Fibroblast of gingiva (primary cell): ENCODE measurements at regions not wholly inside any gene's neighbourhood (a gene's known extent, or its start where the extent isn't known, plus 50 kb on each side); places are given as distances from the start of the nearest gene placed in this dataset.

Experiments used
- DNase-seq: peaks from one replicate; pipeline ENCODE4 v3.0.0-alpha.2; 2011; ENCODE audit warnings: low read depth

DNA sequence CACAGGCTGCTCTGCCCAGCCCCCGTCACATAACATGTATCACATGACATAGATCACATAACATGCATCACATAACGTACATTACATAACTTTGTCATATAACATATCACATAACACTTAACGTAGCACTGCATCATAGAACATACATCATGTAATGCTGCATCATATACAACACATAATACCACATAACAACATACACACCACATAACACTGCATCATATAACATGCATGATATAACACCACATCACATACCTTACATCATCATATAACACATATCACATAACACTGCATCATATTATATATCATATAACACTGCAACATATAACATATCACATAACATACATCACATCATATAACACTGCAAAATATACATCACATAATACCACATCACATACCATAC lies 83.8 kb downstream of the AXIN2 start:
- no peak for DNase-seq

DNA sequence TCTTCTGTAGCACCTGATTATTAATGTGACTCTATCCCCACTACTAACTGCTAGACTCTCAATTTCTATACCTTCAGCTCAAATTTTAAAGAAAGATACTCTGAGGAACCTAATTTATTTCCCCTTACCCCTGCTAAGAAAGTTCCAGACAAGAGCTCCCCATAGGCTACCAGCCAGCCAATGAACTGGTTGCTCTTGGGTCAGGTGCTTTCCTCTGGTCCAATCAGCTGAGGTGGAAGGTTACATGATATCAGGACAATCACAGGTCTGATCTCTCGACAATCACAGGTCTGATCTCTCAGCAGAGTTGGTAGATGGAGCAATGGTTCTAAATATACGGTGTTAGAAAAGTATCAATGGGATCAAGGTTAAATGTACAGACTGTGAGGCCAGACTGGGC lies 86.8 kb downstream of the AXIN2 start:
- no peak for DNase-seq

DNA sequence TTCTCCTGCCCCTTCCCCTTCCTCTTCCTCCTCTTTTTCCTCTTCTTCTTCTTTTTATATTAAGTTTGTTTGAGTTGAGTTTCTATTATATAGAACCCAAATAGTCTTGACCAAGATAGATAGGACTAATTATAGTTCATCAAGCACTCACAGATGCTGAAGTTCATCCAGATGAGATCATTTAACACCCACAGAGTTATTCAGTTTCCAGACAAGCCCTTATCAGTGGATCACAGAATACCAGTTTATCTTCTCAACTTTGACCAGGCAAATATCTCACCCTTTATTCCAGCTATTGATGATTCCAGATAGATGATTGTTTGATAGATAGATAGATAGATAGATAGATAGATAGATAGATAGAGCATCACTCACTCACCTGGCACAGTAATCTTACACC lies 87.5 kb downstream of the AXIN2 start:
- no peak for DNase-seq

DNA sequence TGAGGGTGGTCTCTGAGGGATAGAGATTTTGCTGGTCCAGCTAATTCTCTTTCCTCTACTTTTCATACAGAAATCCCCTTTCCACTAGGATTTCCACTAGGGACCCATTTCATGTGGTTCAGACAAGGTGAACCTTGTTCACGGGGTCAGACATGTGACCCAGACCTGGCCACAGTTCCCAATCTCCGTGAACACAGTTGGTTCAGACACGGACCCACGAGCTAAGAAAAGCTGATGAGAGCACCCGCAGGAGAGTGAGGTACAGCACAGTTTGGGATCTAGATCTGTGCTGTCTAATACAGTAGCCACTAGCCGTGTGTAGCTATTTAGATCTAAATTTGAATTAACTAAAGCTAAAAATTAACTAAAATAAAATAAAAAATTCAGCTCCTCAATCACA lies 88.1 kb downstream of the AXIN2 start:
- no peak for DNase-seq

DNA sequence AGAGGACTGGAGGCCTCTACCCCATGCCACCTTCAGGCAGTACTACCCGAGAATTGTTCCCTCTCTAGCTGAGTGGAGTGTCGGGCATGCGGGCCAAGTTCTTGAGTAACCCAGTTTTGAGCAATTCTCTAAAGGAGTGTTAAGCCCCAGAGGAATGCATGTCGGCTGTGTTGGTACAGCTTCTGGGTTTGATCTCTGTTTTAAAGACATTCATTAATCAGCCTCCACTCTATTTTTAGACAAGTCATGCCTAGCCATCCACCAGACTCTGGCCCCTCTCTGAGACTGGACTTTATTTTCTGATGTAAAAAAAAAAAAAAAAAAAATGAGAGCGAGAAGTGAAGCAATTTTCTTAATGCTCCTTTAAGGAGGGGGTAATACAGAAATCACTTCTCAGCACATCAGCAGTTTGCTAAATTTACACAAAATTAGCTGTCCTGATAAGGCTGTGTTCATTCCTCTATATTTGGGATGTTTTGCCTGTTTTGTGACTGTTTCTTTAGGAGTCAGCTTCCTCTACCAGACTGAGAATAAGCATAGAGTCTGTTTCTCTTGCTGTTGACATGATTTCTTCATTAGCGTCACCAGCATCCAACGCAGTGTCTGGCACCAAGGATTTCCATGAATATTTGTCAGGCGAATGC lies 88.7 kb downstream of the AXIN2 start:
- DNase-seq = peak; percentile 86

DNA sequence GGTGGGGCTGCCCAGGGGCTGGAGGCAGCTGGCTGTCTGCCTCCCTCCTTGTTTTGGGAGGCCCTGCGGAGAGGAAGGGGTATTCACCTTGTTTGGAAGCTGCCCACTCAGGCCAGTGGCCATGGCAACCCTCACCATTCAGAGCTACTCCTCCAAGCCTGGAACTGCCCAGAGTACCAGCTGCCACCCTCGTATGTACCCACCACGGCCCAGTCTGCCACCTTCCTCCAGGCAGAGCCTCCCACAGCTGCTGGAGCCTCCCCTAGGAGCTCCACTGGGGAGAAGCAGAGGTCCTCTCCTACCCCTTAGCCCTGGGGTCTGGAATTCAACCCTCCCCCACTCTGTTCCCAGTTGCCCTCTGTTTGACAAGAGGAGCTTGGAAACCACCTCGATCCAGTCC lies 90.7 kb downstream of the AXIN2 start:
- DNase-seq = no peak

DNA sequence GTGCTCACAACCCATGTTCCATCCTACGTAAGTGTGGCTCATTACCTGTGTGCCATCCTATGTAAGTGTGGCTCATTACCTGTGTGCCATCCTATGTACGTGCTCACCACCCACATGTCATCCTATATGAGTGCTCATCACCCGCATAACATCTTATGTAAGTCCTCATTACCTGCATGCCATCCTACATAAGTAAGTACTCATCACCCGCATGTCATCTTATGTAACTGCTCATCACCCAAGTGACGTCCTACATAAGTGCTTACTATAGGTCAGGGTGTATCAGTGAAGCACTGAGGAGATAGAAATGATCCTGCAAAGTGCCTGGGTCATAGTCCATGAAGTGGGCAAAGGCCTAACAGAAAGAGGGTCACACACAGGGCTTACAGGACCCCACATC lies 93.1 kb downstream of the AXIN2 start:
- DNase-seq = no peak

DNA sequence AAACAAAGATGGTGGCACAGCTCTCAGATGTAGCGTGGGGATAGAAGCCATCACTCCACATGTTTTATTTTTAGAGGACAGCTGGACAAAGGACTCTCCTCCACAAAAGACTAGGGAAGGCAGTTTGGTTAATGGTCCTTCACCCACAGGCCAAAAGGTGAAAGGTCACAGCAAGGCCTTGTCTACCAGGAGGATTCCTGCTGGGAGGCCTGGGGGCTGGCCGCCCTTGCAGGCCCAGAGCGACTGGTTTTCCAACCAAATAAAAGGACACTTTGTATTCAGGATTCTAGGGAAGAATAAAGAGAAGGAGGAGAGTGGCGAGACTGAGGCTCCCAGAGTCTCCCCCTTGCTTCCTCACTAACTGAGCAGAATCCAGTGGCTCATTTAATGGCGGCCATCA lies 94.3 kb downstream of the AXIN2 start:
- no peak for DNase-seq

DNA sequence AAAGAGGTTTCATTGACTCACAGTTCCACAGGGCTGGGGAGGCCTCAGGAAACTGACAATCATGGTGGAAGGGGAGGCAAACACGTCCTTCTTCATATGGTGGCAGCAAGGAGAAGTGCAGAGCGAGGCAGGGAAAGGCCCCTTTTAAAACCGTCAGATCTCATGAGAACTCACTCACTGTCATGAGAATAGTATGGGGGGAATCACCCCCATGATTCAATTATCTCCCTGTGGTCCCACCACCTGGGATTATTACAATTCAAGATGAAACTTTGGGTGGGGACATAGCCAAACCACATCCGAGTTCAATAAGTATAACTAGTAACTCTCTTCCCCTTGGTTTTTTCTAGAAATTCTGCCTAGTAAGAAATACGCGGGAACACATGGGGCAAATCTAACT lies 94.9 kb downstream of the AXIN2 start:
- no peak for DNase-seq

DNA sequence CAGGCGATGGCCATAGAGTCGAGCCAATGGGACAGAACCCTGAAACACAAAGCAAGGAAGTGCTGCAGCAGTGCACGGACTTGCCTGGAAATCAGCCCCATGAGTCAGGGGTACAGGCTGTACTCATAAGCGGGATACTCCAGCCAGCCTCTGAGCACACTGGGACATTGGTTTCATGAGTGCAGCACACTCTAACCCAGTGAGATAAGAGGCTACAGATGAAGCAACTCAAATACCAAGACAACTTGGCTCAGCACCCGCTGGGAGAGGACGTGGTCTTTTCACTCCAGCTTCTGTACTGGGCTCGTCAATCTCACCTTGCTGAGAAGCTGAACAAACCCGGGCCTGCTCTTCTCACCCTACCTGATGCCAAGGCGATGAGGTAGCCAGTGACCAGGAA lies 98.2 kb downstream of the AXIN2 start:
- DNase-seq = no peak

DNA sequence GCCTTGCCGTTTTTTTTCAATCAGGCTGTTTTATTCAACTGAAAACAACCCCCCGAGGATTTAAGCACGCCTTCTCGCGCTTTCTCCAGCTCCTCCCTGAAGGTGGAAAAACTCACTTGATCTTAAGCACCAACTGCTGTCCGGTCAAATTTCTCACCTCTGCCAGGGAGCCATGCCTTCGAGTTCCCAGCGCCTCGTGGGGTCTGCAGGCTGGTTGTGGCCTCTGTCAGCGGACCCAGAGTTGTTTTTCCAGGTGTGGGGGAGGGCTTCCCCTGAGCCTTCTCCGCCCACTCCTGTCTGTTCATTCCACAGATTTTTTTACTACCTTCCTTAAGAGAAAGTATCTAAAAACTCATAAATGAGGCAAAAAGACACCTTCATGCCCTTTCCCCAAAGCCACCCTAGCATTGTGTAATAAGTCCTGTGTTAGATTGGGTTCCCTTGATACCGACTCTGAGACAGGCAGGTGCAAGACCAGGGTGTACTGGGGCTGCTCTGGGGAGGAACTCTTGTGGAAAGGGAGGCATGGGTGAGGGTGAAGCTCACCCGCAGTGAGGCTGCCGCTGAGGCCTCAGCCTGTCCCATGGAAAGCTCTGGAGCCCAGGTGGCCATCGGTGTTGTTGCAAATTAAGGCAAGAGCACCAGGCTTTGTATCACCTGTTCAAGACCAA lies 101.6 kb downstream of the AXIN2 start:
- no peak for DNase-seq

DNA sequence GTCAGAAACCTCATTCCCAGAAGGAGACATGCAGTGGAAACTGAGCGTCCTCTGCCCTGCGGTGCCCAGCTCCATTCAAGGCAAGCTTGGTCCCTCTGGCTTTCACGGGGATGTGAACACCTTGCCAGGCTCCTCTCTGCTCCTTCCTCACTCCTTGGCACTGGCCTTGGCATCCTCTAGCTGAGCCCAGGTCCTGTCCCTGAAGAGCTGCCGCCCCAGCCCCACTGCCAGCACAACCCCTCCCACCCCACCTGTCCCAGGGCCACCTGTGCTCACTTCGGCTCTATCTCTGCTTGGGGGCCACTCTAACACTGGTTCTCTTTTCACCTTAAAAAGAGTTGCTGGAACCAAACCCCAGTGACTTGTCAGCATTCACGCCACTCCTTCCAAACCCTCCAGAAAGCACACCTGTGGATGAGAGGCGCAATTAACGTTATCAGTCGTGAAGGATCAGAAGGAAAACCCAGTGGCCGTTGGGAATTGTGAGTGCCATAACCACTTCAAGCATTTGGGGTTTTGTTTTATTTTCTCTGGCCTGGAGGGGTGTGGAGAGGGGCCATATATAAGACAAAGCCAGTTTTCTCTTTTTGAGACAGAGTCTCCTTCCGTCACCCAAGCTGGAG lies 103.7 kb downstream of the AXIN2 start:
- DNase-seq = no peak

DNA sequence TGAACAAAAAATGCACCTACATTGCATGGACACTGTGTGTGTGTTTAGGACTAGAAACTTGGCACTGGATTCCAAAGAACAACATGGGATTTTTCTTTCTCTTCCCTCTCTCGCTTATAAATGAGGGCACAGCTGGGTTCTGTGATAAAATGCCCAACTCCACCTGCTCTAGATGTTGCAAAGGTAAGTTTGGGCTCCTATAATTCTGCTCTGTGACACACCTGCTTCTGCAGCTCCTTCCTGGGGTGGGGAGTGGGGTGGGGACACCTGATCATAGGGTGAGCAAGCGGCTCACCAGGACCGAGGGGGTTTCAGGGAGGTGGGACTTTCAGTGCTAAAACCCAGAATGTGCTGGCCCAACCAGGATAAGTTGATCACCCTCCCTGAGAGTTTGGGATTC lies 104.3 kb downstream of the AXIN2 start:
- DNase-seq = no peak

DNA sequence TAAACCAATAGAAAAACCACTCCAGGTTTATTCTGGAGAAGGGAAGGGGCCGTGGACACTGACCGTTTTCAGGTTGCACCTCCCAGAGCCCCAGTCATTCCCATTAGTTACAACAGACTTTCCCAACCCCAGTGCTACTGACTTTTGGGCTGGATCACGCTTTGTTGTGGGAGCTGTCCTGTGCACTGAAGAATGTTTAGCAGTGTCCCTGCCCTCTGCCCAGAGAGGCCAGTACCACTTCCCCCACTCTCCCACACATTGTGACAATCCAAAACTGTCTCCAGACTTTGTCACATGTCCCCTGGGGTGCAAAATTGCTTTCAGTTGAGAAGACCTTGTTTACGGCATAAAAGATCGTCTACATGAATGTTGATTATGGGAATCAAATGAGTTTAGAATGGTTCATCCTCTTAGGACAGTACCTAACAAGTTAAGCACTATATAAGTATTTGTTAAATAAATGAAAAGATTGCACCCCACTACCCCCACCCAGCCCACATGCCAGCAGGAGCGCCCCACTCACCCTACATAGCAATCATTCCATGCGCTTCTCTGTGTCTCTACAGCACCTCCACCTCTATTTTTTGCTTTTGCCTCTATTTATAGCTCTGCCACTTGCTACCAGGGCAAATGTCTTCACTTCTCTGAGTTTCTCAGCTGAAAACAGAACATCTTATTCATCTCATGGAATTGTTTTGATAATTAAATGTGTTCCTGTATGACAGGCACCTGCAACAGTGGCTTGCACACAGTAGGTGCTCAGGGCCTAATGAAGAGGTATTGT lies 104.9 kb downstream of the AXIN2 start:
- no peak for DNase-seq

DNA sequence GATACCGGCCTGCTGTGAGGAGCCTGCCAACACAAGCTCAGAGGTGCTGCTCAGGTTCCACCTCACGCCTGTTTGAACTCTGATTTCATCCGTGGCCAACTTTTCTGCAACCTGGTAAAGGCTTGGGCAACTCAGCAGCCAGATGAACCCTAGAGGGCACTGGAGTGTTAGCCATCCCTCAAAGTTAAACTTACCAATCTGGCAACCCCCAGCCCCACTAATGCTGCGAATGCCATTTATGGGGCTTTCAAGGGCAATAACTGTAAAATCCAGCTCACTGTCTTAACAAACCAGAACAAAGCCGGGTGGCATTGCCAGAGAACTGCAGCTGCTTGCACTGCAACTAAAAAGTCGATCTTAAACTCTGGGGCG lies 105.5 kb downstream of the AXIN2 start:
- peak; percentile 16 for DNase-seq

DNA sequence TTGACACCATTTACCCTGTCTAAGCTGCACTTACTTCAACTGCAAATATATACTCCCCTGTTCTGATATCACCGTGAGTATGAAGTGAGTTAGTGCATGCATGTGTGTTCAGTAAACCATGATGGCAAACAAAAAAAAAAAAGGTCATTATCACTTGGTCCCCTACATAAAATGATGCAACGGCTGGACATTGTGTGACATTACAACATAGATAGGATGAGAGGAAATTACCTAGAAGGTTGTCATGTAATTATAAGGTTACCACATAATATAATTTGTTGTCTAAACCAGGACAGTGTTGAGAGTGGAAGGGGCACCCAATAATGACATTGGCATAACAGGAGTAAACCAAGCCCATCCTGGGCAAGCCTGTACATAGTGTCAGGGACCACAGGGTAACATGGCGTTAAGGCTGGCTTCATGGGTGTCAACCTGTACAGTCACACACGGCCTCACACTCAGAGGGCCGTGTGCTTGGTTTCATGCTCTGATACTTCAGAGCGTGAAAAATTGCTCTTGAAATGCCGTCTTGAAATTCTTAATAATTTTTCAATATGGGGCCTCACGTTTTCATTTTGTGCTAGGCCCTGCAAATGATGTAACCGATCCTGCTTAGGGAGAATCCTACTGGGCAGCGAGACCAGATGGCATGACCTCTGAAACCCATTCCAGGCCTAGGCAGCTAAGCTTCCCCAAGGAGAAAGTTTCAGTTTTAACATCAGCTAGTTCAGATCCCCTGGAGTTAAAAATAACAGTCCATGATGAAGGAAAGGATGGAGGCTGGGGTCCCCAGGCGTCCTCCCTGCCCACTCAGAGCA lies 106.1 kb downstream of the AXIN2 start:
- DNase-seq = no peak

DNA sequence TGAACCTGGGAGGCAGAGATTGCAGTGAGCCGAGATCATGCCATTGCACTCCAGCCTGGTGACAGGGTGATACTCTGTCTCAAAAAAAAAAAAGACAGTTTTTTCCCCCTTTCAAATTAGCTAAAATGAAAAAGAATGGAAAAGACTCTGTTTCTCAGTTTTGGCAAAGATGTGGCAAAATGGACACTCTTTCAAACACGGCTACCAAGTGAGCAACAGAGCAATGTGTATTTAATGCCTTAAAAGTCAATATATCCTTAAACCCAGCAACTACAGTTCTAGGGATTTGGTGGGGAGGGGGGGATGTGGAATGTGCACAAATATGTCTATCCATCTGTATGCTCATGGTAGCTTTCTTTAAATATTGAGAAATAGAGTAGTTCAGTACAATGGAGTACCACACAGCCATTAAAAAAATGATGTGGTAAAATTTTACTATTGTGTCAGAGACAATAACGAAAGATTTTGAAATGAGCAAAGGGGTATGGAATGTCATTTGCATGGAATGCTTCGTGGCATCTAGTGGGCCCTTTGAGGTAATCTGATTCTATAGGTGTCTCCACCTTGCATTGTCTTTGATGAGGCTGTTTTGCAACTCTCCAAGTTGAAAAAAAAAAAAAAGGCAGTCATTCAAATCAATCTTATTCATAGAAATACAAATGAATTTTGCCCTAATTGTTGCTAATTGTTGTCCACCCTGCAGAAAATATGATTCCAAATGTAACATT lies 108.1 kb downstream of the AXIN2 start:
- DNase-seq = no peak

DNA sequence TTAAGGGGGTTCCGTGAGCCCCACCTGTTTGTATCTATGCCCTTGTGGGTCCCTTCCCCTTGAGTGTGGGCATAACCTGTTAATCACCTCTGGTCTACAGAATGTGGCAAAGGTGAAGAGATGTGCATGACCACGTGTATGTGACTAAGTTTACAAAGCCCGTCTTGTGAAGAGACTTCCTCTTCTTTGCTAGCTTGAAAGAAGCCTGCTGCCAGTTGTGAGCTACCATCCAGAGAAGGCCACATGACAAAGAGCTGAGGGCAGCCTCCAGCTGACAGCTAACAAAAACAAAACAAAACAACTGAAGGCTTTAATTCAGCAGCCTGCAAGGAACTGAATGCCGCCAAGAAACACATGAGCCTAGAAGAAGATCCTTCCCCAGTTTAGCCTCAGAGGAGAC lies 112.0 kb downstream of the AXIN2 start:
- no peak for DNase-seq

DNA sequence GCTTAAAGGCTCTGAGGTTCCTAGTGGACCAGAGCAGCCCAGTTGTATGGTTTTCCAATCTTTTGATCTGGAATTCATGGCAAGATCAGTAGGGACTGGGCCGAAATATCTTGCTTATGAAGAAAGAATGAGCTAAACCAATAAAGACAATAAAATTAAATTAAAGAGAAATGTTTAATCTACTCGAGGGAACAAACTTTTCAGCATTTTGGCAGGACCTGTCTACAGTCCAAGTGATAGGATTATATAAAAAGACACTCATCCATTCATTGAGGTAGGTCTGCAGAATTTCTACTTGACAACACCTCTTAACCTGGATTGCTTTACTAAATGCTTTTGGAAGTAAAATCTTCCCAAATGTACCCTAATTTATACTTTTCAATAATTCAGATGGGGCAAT lies 113.6 kb downstream of the AXIN2 start:
- no peak for DNase-seq

DNA sequence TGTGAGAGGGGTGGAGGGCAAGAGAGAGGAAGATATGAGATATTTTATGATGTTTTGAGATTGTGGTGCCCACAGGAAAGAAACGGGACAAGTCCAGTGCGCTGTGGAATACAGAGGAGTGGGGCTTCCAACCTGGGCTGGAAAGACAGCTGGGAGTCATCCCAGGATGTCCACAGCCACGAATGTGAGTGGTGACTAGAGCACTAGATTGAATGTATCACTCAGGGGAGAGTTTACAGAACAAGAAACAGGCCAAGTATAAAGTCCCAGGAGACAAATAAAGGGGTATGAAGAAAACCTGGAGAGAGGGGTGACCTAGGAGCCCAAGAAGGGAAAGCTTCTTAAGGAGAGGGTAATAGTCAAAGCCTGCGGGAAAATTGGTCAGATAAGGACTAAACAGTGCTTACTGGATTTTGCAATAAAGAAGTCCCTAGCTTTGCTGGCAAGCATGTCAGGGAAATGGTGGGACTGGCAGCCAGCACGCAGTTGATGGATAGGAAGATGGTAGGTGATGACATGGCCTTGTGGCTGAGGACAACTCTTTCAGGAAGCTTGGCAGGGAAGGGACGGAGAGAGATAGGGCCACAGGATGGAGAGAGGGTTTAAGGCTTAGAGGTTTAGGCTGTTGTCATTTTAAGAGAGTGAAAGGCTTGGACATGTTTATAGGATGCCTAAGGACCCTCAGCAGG lies 114.5 kb downstream of the AXIN2 start:
- DNase-seq = no peak

DNA sequence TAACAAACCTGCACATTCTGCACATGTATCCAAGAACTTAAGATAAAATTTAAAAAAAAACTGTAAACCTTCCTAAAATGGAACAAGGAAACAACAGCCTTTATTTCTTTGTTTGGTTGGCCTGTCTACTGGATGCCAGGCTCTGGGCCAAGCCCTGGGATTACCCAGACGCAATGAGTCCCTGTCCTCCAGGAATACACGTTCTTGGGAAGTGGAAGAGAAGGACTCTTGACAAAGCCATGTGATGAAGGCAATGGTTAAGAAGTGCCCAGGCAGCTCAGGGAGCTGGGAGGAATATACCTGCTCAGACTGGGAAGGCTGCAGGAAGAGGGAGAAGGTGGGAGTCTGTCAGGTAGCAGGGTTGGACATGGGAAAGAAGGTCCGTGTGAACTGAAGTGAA lies 115.4 kb downstream of the AXIN2 start:
- no peak for DNase-seq
